ENCODE measurements at regions not wholly inside any gene's neighbourhood (a gene's known extent, or its start where the extent isn't known, plus 50 kb on each side); places are given as distances from the start of the nearest gene placed in this dataset.

DNA sequence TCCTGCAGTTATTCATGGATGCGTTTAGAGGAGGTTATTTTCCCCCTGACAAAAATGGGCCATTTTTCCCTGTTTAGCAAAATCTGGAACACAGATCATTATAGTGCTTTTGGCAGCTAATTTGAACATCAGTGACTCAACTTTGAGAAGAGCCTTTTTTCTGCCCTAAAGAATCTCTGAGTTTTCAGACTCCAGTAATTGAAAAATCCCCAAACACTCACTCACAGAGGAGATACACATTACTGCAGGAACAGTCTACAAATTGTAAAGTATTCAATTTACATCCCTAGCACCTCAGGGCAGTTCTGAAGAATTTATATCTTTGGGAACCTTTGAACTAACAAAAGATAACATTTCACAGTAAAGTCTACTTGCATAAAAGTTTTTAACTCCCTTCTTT lies 966.6 kb upstream of the SLC35B3 start:
- TF ChIP-seq CTCF (IDR thresholded peaks at IDR 0.05; ENCODE audit: low read depth, low read length): no peak
- H3K4me3 ChIP-seq (ENCODE audit: low read depth, low read length): no peak overlapping the region

- no peak overlapping the region for H3K4me3 ChIP-seq (ENCODE audit: low read depth, low read length)
- TF ChIP-seq CTCF (IDR thresholded peaks at IDR 0.05; ENCODE audit: low read depth, low read length): no peak
These were observed 964.6 kb upstream of the SLC35B3 start for GRCh38 chr6:9399916-9400315.

- no peak for TF ChIP-seq CTCF (IDR thresholded peaks at IDR 0.05; ENCODE audit: low read depth, low read length)
- H3K4me3 ChIP-seq (ENCODE audit: low read depth, low read length): no peak overlapping the region
These were observed 963.5 kb upstream of the SLC35B3 start for GRCh38 chr6:9398767-9399373.

GRCh38 chr6:9398071-9398766 lies 962.9 kb upstream of the SLC35B3 start:
- TF ChIP-seq CTCF (IDR thresholded peaks at IDR 0.05; ENCODE audit: low read depth, low read length): no peak
- no peak overlapping the region for H3K4me3 ChIP-seq (ENCODE audit: low read depth, low read length)

GRCh38 chr6:9388596-9388995 lies 953.3 kb upstream of the SLC35B3 start:
- H3K4me3 ChIP-seq (ENCODE audit: low read depth, low read length): no peak overlapping the region

DNA sequence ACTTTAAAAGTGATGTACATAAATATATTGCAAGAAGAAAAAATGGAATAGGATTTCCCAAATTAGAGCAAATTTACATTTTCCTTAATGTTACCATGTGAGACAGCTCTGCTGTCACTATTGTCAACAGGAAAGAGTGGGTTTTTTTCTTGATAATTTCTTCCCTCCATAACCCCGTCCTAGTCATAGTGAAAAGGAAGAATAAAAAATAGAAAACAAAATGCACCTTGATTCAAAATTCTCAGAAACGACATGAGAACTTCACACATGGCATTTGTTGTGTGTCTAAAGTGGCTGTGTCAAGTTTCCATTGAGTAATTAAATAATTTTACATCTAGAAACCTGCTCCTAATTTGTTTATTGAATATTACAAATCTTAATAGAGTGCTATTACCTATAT lies 945.2 kb upstream of the SLC35B3 start:
- H3K4me3 ChIP-seq (ENCODE audit: low read depth, low read length): no peak overlapping the region
- TF ChIP-seq CTCF (IDR thresholded peaks at IDR 0.05; ENCODE audit: low read depth, low read length): no peak

More at GRCh38 chr6:9388596-9388995, 953.3 kb upstream of the SLC35B3 start:
- TF ChIP-seq CTCF (IDR thresholded peaks at IDR 0.05; ENCODE audit: low read depth, low read length): no peak

DNA sequence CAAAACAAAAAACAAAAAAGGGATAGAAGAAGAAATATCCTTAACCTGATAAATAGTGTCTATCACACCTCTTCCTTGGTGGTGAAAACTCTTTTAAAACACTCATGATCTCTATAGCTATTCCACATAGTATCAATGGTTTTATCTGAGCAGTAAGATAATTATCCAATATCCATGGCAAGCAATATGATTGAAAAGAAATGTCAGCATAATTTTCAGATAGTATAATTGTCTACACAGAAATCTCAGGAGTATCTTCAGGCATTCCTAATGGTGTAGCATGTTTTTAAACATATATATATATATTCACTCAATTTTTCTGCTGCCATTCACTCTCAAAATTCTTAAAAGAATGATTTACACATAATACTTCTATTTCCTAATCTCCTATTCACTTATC lies 938.0 kb upstream of the SLC35B3 start:
- H3K4me3 ChIP-seq (ENCODE audit: low read depth, low read length): no peak overlapping the region
- no peak for TF ChIP-seq CTCF (IDR thresholded peaks at IDR 0.05; ENCODE audit: low read depth, low read length)

Measured in WI38 (cell line).